SHP77 treated with DMSO at 0.1 percent for 48 hours (cell line): ENCODE measurements at regions not wholly inside any gene's neighbourhood (a gene's known extent, or its start where the extent isn't known, plus 50 kb on each side); places are given as distances from the start of the nearest gene placed in this dataset.

ENCODE experiments used
- DNase-seq: peaks from one replicate; lab custom pipeline; 2025; lab: John Stamatoyannopoulos, UW

DNA sequence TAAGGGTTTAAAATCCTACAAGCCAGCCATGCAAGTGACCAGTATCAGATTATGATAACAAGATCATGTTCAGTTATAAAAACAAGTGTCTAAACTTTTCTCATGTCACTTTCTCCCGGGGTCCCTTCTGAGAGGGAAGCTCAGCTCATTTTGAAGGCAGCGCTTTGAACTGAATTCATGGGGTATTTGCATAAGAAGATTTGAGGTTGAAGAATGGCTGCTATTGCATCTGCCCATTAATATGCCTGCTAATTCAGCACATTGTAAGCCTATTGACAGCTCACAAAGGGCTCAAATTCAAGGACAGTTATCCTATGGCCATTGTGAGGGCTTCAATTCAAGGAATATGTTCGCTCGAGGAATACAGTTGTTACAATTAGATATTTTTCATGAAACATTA lies 290.2 kb upstream of the IRX3 start:
- no peak for DNase-seq

DNA sequence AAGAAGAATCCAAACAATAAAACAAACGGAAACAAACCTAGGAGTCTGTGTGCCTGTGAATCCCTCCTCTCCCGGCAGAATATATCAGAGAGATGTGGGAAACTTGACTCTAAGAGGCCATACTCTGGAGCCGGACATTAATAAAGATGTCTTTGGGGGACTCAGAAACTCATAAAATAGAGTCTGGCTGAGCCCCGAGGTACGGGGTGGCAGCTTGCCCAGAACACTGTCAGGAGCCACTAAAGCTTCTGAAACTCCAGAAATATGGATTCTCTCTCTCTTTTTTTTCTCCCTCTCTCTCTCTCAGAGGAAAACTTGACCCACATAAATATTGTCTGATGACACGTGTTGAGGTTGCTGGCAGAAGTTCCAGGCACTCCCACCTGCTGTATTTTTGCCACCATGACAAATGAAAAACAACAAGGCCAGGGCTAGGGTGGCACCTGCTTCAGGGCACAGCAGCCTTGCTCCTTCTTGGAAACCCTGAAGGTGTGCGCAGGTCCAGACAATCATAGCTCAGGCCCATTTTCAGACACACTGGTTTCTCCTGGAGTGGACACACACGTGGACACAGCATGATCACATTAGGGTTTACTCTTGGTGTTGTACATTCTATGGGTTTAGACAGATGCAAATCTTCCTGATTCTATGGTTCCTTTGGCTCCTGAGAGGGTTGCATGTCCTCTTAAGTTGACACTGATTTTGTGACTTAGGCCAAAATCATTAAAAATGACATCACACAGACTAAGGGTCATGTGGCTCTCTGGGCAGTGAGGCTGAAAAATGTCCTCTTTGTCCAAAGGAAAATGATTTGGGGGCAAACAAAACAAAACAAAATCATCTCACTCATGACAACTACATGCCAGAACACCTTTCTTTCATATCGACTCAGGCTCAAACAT lies 282.6 kb upstream of the IRX3 start:
- no peak for DNase-seq

DNA sequence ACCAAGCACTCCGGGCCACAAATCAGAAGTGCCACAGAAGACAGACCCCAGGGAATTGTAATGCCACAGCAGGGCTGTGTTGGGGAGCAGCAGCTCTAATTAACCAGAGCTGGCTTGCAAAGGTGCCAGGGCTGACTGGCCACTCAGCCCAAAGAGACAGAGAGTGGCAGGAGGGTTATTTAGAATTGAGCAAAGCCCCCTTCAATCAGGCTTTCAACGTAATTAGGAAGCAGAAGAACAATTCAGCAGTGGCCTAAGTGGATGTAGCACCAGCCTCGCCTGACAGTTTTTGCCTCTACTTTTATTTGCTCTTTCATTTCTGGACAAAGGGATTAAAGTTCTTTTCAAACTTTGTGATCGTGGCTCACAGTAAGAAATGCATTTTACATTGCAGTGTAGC lies 278.3 kb upstream of the IRX3 start:
- no peak for DNase-seq

DNA sequence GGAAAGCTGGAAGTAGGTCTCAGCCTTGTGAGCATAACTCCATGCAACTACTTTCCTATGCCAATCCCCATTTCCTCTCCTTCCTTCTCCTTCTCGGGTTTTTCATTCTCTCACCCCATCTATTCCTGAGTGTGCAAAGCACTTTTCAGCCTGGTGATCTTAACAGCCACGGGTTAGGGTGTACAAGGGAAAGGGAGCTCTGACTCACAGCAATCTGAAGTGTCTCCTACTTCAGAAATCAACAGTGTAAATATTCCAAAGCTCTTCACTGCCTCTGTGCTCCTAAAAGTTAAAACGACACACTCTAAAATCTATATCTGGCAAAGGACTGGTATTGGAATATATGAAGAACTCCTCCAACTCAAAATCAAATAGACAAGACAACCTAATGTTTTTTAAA lies 268.0 kb upstream of the IRX3 start:
- no peak for DNase-seq

DNA sequence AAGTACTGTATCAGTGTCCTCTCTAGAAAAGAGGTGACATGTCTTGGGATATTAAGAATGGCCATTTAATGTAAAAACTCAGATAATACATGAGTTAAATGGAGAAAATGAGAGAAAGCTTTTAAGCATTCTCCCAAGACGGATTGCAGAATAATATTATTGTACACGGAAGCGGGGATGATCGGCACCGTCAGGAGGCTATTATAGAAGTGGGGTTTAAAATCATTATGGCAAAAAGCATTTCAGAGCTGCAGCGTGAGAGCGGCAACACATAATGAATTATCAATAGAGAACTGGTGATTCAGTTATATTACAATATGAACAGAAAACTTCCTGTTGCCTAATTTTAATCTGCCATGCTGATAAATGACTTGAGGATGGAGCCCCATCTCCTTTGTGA lies 261.7 kb upstream of the IRX3 start:
- no peak for DNase-seq

DNA sequence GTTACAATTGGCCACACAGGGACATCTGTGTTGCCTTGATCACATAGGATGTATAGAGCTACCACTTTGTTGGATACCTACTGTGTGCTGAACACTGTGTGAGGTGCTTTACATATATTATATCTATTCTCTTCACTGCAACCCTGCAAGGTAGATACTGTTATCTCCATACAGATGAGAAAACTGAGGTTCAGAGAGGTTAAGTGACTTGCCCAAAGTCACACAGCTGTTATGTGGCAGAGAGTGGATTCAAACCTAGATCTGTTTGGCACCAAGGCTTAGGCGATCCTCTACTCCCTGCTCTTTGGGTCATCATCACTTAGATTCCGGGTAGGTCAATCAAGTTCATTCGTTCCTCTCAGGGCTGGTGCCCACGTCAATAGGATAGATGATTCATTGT lies 260.5 kb upstream of the IRX3 start:
- DNase-seq: no peak

DNA sequence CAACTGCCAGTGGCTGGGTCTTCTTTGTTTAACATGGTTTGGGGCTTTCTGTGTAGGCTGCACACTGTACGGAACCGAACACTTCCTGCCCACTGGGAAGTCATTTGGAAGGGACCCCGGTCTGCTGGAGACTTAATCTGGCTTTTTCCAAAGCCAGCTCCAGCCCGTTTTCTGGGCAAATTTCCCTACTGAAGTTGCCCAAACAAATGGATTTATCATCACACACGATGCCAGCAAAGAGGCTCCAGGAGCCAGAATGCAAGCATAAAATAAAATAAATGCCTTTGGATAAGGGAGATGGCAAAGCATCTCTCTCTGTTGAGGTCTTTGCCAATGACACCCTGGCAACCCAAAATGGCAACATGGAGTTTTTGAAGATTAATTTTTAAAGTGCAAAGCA lies 259.9 kb upstream of the IRX3 start:
- DNase-seq: no peak

DNA sequence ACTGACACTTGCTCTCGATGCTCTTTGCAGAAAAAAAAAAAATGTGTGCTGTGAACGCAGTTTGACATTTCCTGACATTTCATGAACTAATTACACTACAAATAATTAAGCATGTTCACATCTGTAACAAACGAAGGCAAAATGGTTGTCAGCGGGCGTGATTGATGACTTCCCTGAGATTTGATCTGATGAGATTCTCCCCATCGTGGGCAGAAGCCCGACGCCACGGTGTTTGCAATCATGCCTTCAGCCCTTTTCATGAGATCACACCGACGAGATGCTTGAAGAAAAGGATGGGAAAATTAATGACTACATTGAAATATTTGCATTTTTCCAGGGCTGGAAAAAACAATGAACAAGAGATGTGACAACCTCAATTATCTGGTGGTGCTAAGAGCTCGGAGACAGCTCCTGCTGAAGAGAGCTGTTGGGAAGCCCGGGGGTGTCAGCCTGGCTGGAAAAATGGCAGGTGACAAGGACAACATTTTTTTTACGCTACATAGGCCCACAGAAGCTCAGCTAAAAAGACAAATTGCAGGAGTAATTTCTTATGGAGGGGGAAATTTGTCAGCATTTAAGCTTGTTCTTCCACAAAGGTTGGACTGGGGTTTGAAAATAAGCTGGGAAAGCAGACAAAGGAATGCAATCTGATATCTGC lies 259.4 kb upstream of the IRX3 start:
- DNase-seq: no peak

DNA sequence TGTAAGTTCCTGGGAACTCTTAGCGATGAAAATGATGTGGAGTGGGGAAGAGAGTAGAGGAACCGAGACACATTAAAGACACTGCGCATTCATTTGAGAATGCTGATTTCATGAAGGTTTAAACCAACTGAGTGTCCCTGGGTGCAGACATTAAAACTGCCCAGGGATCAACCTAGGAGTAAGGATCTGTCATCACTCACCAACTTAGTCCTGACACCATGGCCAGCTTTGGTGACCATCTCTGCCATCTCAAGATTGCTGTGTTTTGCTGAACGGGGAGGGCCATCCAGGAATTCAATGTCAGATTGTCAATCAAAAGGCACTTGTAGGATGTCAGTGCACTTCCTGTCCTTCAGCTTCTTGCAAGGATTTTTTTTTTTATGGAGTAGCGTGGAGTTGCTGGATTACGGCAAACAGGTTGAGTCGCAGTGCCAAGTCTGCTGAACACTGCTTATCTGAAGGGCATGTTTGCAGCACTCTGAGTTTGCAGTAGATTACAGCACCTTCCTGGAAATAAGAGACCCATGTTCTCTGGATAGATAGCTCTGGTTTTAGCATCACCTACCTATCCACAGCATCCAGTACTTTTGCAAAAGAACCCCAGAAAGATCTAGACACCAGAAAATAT lies 258.1 kb upstream of the IRX3 start:
- DNase-seq: no peak

DNA sequence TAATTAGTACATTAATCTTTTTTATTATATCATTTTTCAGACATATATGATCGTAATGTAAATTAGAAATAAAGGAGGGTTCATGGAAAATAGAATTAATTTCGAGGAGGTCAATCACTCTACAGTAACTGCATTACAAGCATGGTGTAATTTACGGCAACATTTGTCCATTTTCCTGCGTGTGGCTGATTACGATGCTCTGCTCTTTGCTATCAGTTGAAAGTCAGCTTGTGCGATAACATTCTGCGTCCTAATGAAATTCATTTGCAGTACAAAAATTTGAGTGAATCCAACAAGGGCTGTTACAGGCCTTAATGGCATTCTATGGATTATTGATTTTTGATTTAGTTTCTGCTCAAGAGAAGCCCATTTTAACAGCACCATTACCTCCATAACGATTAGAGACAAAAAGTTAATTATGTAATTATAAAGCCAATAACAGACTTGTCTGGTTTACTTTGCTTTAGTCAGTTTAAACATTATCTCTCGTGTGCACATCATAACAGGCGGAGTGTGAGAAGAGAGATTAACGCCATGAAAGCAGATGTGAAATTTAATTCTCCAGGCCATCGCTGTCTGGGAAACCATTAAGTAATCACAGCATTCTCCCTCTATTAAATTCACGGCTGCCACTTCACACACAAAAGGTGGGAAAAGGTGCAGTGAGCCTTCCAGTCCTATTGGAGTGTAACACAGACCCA lies 256.4 kb upstream of the IRX3 start:
- no peak for DNase-seq

DNA sequence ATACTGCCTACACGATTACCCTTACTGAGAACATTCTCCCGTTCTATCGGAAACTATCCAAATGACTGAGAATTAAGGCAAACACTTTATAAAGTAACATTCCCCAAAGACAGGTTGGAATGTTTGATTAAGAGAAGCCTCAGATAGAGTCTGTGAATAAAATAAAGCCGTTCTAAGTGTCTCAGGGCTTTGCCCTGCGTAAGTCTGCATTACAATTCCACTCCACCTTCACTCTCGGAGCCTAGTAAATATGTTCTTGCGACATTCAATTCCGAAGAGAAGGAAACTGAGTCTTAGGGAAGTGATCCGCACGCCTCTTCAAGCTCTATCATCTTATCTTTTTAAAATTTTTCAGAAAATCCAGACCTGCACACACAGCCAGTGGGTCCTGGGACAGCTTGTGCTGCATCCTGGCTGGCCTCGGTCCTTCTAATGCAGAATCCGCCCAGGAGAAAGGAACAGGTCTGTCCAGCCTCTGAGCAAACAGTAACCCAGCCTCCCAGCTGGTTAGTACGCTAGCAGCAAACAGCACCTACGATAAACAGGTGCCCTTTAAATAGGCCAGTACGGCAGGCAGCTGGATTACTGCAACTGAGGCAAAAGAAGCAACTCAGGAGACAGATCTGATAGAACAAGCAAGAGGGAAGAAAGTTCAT lies 254.1 kb upstream of the IRX3 start:
- DNase-seq: peak; percentile 36

DNA sequence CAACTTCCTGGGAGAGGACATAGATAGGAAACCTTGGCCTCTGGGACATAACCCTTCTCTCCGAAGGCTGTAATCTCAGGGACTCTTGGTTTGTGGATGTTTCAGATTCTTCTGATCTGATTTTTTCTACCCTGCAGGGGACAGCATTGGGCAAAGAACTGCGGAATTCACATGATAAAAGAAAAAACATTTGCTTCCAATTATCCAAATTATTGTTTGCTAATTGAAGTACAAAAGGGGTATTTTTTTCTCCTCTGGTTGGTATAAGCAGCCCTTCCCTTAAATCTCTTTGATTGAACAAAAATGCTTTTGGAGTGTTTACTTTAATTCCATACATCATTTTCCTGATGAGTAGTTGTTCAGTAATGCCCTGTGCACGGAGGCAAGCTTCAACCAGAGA lies 251.7 kb upstream of the IRX3 start:
- DNase-seq: no peak

DNA sequence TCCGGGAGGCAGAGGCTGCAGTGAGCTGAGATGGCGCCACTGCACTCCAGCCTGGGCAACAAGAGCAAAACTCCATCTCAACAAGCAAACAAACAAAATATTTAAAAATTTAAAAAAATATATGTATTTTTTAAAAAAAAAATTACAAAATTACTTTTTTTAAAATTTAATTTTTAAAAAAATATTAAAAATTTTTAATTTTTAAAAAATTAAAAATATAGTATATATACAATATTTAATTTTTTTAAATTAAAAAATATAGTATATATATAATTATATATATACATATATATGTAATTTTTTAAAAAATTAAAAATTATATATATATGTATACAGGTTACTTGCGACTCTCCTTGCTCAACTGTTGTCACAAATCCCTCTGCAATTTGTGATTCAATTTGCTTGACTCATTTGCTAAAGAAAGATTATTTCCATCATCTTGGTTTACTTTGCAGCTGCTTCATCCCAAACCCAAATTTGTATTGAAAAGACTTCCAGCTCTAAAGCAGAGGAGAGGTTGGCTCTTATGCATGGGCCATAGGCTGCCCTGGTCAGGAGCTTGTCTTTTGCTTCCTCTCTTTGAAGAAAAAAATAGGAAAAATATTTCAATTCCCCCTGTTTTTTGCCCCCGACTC lies 247.4 kb upstream of the IRX3 start:
- DNase-seq: no peak

DNA sequence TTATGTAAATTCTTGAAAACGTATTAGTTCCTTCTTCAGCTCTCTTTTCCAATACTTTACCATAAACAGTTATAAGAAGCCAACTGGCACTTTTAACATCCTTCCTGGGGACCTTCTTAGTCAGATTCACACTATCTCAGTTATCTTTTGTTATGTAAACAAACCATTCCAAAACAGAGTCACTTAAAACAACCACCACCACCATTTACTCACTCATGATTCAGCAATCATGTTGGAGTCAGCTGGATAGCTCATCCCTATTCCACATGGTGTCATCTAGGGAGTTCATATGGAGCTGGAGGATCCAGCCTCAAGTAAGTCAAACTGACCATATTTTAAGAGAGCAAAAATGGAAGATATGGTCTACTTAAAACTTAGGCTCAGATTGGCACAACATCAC lies 240.3 kb upstream of the IRX3 start:
- no peak for DNase-seq

DNA sequence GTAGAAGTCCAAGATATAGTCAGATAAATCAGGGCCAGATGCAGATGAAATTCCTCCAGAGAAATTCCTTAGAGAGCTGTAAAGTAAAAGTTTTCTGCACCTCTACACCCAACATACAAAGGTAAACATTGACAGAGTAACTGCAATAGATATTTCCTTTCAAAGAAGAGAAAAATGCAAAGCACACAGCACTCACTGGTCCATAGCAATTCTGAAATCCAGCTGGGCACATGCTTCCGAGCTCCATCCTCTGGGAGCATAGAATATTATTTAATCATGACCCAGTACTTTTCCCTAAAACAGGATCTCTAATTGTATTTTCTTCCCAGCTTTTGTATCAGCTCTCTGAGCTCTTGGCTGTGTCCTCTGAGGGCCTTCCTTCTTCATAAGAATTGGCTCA lies 239.5 kb upstream of the IRX3 start:
- no peak for DNase-seq

DNA sequence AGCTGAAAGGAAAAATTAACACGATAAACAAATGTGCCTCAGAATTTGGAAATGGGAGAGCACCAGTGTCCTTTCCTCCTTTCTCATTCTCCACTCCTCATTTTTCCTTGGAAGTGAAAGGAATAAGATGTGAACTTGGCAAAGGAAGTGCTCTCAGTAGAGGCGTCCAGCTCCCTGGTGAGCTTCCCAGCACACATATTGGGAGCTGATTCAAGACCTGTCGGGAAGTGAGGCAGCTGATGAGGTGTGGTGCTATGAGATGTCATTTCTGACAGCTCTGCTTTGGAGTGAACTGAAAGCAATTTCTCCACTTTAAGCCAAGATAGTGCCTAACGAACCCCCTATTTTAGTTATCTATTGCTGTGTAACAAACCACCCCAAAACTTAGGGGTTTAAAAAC lies 238.5 kb upstream of the IRX3 start:
- no peak for DNase-seq

DNA sequence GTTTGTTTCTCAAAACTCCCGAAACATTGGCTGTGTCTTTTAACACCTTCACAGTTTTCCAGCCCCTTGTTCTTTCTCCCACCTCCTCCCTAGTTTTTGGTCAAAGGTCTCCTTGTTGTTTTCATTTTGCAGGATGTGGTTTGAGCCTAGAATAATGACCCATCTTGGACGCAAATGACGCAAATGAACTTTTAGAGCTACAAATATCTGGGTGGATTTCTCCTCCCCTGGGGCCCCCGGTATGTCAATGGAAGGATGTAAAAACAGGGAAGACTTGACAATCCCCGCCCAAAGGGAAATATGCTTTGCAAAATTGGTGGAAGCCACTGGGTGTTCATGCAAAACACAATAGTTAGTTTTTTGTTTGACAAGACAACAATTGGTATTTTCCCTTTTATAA lies 236.0 kb upstream of the IRX3 start:
- DNase-seq: no peak

DNA sequence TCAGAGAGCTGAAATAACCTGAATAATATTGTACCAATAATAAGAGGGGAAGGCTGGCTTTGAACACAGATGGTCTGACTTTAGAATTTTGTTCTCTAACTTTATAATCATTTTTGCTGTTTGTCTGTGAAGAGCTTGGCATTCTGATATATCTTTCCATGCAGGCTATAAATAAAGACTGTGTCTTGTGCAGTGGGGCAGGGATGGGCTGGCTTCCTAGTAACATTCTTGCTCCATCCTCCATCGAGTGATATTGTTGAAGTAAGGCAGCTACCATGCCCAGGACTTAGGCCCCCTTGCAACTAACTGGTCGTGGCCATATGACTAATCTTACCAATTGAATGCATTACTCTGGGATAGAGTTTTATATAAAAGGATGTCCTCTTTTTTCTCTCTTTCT lies 234.7 kb upstream of the IRX3 start:
- no peak for DNase-seq

DNA sequence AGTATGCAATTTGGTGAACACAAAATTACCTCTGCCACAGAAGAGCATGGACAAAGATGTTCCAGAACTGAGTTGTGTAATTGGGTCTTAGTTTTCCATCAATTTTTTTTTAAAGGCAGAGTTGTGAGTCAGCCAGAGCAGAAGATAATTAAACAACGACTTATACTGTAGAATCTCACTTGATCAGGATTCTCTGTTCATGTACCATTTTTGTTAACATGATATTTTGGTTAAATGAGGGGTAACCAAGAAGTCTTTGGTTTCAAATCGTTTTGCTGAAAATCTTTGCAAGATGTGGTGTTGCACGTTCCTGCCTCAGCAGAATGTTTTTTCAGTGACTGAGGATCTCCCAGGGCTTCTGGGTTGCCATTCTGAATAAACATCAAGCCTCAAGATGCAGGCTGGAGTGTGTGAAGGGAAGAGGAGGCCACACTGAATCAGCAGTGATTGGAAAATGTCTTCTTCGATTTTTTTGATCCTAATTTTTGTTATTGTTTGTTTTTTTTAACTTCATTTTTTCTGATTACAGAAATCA lies 232.6 kb upstream of the IRX3 start:
- no peak for DNase-seq

DNA sequence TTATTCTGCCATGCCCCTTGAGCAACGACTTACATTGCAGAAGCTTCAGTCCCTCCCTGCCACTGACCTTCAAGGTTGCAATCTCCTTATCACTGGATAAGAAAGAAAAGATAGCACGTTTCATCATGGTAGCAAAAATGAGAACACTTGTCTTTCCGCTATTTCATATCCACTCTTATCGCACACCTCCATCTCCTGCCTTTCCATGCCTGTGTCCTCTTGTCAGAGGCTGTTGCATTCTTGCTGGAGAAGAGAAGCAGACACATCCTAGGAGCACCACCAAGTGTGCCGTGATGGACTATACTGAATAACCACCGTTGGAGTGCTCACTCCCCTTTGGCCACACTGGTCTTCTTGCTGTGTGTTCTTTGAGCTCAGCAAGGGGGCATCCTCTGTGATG lies 230.6 kb upstream of the IRX3 start:
- DNase-seq: no peak

DNA sequence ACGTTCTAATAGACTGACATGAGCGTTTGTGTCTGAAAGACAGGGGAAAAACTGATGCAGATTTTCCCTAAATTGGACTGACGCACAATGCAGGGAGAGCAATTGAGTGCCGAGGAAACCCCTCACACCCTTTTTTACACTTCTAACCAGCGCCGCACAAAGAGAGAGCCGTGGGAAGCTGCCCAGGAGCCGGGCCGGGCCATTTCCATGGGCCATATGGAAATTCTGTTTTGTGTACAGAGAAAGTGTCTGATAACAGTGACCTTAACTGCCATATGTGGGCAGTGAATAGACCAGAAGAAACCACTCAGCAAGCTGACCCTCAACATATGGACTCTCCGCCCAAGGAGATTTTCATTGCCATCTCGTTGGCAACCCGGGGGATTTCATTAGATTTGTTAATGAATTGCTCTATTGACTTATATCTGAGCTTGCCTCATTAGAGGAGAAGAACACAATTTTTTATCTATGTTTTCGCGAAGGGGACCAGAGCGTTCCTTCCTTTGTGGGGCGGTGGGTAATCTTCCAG lies 225.9 kb upstream of the IRX3 start:
- DNase-seq: no peak
